ENCODE measurements at regions not wholly inside any gene's neighbourhood (a gene's known extent, or its start where the extent isn't known, plus 50 kb on each side); places are given as distances from the start of the nearest gene placed in this dataset.
"Not testable (repeated sequence)": the region's sequence is repeated elsewhere in the genome, so short reads cannot be mapped to it uniquely, and the experiment has no call there.

- Mint-ChIP-seq H3K27ac (no peak overlapping the region), H3K4me1 (peaks cover 15 to 22% (median 19%) of the 10 kb centered on the region in 3 donors), H3K27me3 (peaks cover 0 to 10% of the 10 kb centered on the region in 2 donors), H3K9me3 (no peaks in the 10 kb centered on the region), H3K4me3 (no peak overlapping the region), H3K36me3 (no peaks in the 10 kb centered on the region)
- DNase-seq (no peak), ATAC-seq (replicated peaks in 1 of 4) (no peak)
- no CpG with 5 or more reads among the region's 4 CpGs for whole genome bisulfite sequencing (ENCODE audit: insufficient coverage)
- Histone ChIP-seq H3K9me3 (no peaks in the 10 kb centered on the region), H3K4me3 (ENCODE audit: control insufficient read depth in 1 of 2, extremely low read depth in 1 of 2, low read length in 1 of 2) (no peak overlapping the region), H3K27me3 (replicated peaks in 1 of 2; ENCODE audit: control insufficient read depth in 2 of 2, extremely low read depth in 1 of 2, insufficient read depth in 2 of 2, low read length in 1 of 2) (peaks cover 0 to 2% of the 10 kb centered on the region in 2 experiments), H3K27ac (ENCODE audit: low read length) (no peak overlapping the region), H3K36me3 (ENCODE audit: control insufficient read depth in 2 of 2, extremely low read depth in 1 of 2, insufficient read depth in 1 of 2, low read length in 1 of 2) (no peaks in the 10 kb centered on the region), H3K4me1 (ENCODE audit: control insufficient read depth in 1 of 2, extremely low read depth in 1 of 2, insufficient read depth in 2 of 2, low read length in 2 of 2) (peaks cover 8 to 13% of the 10 kb centered on the region in 2 experiments)
- ChIA-PET POLR2A (no interaction called here), CTCF (no interaction called here)
These were observed 176.6 kb downstream of the IL20RB start for GRCh38 chr3:137134431-137134830.

GRCh38 chr3:137148406-137148805, 190.6 kb downstream of the IL20RB start:
- no peaks in the 10 kb centered on the region for H3K36me3 Mint-ChIP-seq
- POLR2A ChIA-PET: interaction anchor here in 1 of 2 donors (0.7 kb wide), 1 partner anchor 101 kb away, joined by 3 read pairs; no protein-coding TSS in a partner anchor
- no peaks in the 10 kb centered on the region for H3K9me3 Mint-ChIP-seq
- H3K4me3 Mint-ChIP-seq: no peak overlapping the region
- no peak overlapping the region for H3K27ac Mint-ChIP-seq
- no peaks in the 10 kb centered on the region for H3K4me1 ChIP-seq (ENCODE audit: control insufficient read depth in 1 of 2, extremely low read depth in 1 of 2, insufficient read depth in 2 of 2, low read length in 2 of 2)
- H3K36me3 ChIP-seq (ENCODE audit: control insufficient read depth in 2 of 2, extremely low read depth in 1 of 2, insufficient read depth in 1 of 2, low read length in 1 of 2): no peaks in the 10 kb centered on the region
- no peak overlapping the region for H3K4me3 ChIP-seq (ENCODE audit: control insufficient read depth in 1 of 2, extremely low read depth in 1 of 2, low read length in 1 of 2)
- no peak overlapping the region for H3K27ac ChIP-seq (ENCODE audit: low read length)
- no peak for DNase-seq
- no peak for ATAC-seq (replicated peaks in 1 of 4)
- 64% methylated on average over 2 of the region's 3 CpGs for WGBS (ENCODE audit: insufficient coverage)
- no peaks in the 10 kb centered on the region for H3K4me1 Mint-ChIP-seq
- H3K9me3 ChIP-seq: no peaks in the 10 kb centered on the region
- H3K27me3 ChIP-seq (replicated peaks in 1 of 2; ENCODE audit: control insufficient read depth in 2 of 2, extremely low read depth in 1 of 2, insufficient read depth in 2 of 2, low read length in 1 of 2): no peaks in the 10 kb centered on the region
- CTCF ChIA-PET: no interaction called here
- H3K27me3 Mint-ChIP-seq: peaks cover 5 to 14% of the 10 kb centered on the region in 2 donors

- Histone ChIP-seq H3K27me3 (replicated peaks in 1 of 2; ENCODE audit: control insufficient read depth in 2 of 2, extremely low read depth in 1 of 2, insufficient read depth in 2 of 2, low read length in 1 of 2) (no peaks in the 10 kb centered on the region), H3K36me3 (ENCODE audit: control insufficient read depth in 2 of 2, extremely low read depth in 1 of 2, insufficient read depth in 1 of 2, low read length in 1 of 2) (no peaks in the 10 kb centered on the region), H3K4me3 (ENCODE audit: control insufficient read depth in 1 of 2, extremely low read depth in 1 of 2, low read length in 1 of 2) (no peak overlapping the region), H3K9me3 (no peaks in the 10 kb centered on the region), H3K27ac (ENCODE audit: low read length) (no peak overlapping the region), H3K4me1 (ENCODE audit: control insufficient read depth in 1 of 2, extremely low read depth in 1 of 2, insufficient read depth in 2 of 2, low read length in 2 of 2) (no peaks in the 10 kb centered on the region)
- ChIA-PET POLR2A (interaction anchor here in 1 of 2 donors (0.7 kb wide), 1 partner anchor 102 kb away, joined by 3 read pairs; no protein-coding TSS in a partner anchor), CTCF (no interaction called here)
- ATAC-seq (replicated peaks in 1 of 4) (no peak), DNase-seq (no peak)
- Mint-ChIP-seq H3K4me1 (no peaks in the 10 kb centered on the region), H3K36me3 (no peaks in the 10 kb centered on the region), H3K9me3 (no peaks in the 10 kb centered on the region), H3K27me3 (peaks cover 5 to 14% of the 10 kb centered on the region in 2 donors), H3K4me3 (no peak overlapping the region), H3K27ac (no peak overlapping the region)
- 34% methylated on average over 2 of the region's 2 CpGs for WGBS (ENCODE audit: insufficient coverage)
These were observed 191.1 kb downstream of the IL20RB start for GRCh38 chr3:137148917-137149316.

GRCh38 chr3:137150825-137151224, 193.0 kb downstream of the IL20RB start:
- Mint-ChIP-seq H3K36me3 (no peaks in the 10 kb centered on the region), H3K9me3 (no peaks in the 10 kb centered on the region), H3K27ac (no peak overlapping the region), H3K4me1 (no peaks in the 10 kb centered on the region), H3K27me3 (peaks cover 5 to 10% of the 10 kb centered on the region in 2 donors), H3K4me3 (no peak overlapping the region)
- DNase-seq: no peak
- POLR2A ChIA-PET: no interaction called here
- H3K36me3 ChIP-seq (ENCODE audit: control insufficient read depth in 2 of 2, extremely low read depth in 1 of 2, insufficient read depth in 1 of 2, low read length in 1 of 2): no peaks in the 10 kb centered on the region
- no peak overlapping the region for H3K27ac ChIP-seq (ENCODE audit: low read length)
- CTCF ChIA-PET: no interaction called here
- WGBS (ENCODE audit: insufficient coverage): 100% methylated on average over 1 of the region's 5 CpGs
- no peaks in the 10 kb centered on the region for H3K27me3 ChIP-seq (replicated peaks in 1 of 2; ENCODE audit: control insufficient read depth in 2 of 2, extremely low read depth in 1 of 2, insufficient read depth in 2 of 2, low read length in 1 of 2)
- ATAC-seq (replicated peaks in 1 of 4): no peak
- H3K4me1 ChIP-seq (ENCODE audit: control insufficient read depth in 1 of 2, extremely low read depth in 1 of 2, insufficient read depth in 2 of 2, low read length in 2 of 2): no peaks in the 10 kb centered on the region
- no peak overlapping the region for H3K4me3 ChIP-seq (ENCODE audit: control insufficient read depth in 1 of 2, extremely low read depth in 1 of 2, low read length in 1 of 2)
- no peaks in the 10 kb centered on the region for H3K9me3 ChIP-seq

DNA sequence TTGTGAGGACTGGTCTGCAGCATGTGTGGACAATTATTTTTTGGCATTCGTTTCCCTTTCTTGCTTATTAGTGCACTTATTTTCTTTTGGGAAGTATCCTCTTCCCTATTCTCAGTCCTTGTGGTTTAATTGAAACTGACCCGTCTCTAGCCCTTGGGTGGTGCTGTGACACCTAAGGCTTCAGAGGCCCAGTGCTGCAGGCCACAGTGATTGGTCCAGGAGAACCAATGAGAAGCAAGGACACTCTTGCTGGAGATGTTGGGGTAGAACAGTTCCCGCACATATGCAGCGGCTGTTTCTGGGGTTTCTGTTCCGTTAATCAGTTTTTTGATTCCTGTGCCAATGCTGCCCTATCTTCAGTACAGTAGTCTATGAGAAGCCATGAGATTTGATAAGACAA, 195.3 kb downstream of the IL20RB start:
- H3K27ac ChIP-seq (ENCODE audit: low read length); H3K4me1 Mint-ChIP-seq; H3K36me3 Mint-ChIP-seq; H3K4me3 ChIP-seq (ENCODE audit: control insufficient read depth in 1 of 2, extremely low read depth in 1 of 2, low read length in 1 of 2); H3K36me3 ChIP-seq (ENCODE audit: control insufficient read depth in 2 of 2, extremely low read depth in 1 of 2, insufficient read depth in 1 of 2, low read length in 1 of 2); ATAC-seq (replicated peaks in 1 of 4); H3K27me3 Mint-ChIP-seq; CTCF ChIA-PET; POLR2A ChIA-PET; H3K9me3 Mint-ChIP-seq; DNase-seq; H3K4me1 ChIP-seq (ENCODE audit: control insufficient read depth in 1 of 2, extremely low read depth in 1 of 2, insufficient read depth in 2 of 2, low read length in 2 of 2); H3K9me3 ChIP-seq; H3K27ac Mint-ChIP-seq; H3K4me3 Mint-ChIP-seq; H3K27me3 ChIP-seq (replicated peaks in 1 of 2; ENCODE audit: control insufficient read depth in 2 of 2, extremely low read depth in 1 of 2, insufficient read depth in 2 of 2, low read length in 1 of 2): not testable (repeated sequence)
- no CpG with 5 or more reads among the region's 5 CpGs for WGBS (ENCODE audit: insufficient coverage)

GRCh38 chr3:137163241-137163871, 205.6 kb downstream of the IL20RB start:
- Mint-ChIP-seq H3K4me1 (no peaks in the 10 kb centered on the region), H3K4me3 (no peak overlapping the region), H3K9me3 (no peaks in the 10 kb centered on the region), H3K27ac (no peak overlapping the region), H3K27me3 (peaks cover 5 to 14% of the 10 kb centered on the region in 2 donors), H3K36me3 (no peaks in the 10 kb centered on the region)
- POLR2A ChIA-PET: interaction anchor here in 1 of 2 donors (0.5 kb wide), 1 partner anchor 9 kb away, joined by 3 read pairs; no protein-coding TSS in a partner anchor
- ATAC-seq (replicated peaks in 1 of 4) (no peak), DNase-seq (no peak)
- no peaks in the 10 kb centered on the region for H3K4me1 ChIP-seq (ENCODE audit: control insufficient read depth in 1 of 2, extremely low read depth in 1 of 2, insufficient read depth in 2 of 2, low read length in 2 of 2)
- no peak overlapping the region for H3K4me3 ChIP-seq (ENCODE audit: control insufficient read depth in 1 of 2, extremely low read depth in 1 of 2, low read length in 1 of 2)
- H3K27me3 ChIP-seq (replicated peaks in 1 of 2; ENCODE audit: control insufficient read depth in 2 of 2, extremely low read depth in 1 of 2, insufficient read depth in 2 of 2, low read length in 1 of 2): no peaks in the 10 kb centered on the region
- no peaks in the 10 kb centered on the region for H3K36me3 ChIP-seq (ENCODE audit: control insufficient read depth in 2 of 2, extremely low read depth in 1 of 2, insufficient read depth in 1 of 2, low read length in 1 of 2)
- H3K9me3 ChIP-seq: no peaks in the 10 kb centered on the region
- CTCF ChIA-PET: interaction anchor here in 1 of 2 donors (1.0 kb wide), 1 partner anchor 54 kb away, joined by 3 read pairs; no protein-coding TSS in a partner anchor
- WGBS (ENCODE audit: insufficient coverage): 73% methylated on average over 3 of the region's 6 CpGs
- H3K27ac ChIP-seq (ENCODE audit: low read length): no peak overlapping the region

DNA sequence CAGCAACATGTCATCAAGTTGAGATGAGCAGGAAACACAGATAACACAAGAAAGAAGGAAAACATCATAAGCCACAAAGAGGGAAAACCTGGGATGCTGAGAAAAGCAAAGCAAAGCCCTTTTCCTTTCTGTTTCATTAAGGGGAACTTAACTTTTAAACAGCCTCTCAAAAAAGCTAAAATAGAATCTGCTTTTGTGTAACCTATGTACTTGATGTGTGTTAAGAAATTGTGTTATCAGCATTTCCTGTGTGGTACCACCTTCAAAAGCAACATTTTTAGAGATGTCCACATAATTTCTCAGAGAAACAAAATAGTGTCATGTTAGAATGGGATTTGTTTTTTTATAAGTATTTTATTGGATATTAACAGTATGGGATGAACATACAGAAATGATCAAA, 206.2 kb downstream of the IL20RB start:
- Mint-ChIP-seq H3K9me3 (no peaks in the 10 kb centered on the region), H3K4me3 (no peak overlapping the region), H3K4me1 (no peaks in the 10 kb centered on the region), H3K27ac (no peak overlapping the region), H3K36me3 (no peaks in the 10 kb centered on the region), H3K27me3 (peaks cover 5 to 14% of the 10 kb centered on the region in 2 donors)
- no peaks in the 10 kb centered on the region for H3K9me3 ChIP-seq
- H3K4me1 ChIP-seq (ENCODE audit: control insufficient read depth in 1 of 2, extremely low read depth in 1 of 2, insufficient read depth in 2 of 2, low read length in 2 of 2): no peaks in the 10 kb centered on the region
- no peak overlapping the region for H3K27ac ChIP-seq (ENCODE audit: low read length)
- POLR2A ChIA-PET: no interaction called here
- H3K4me3 ChIP-seq (ENCODE audit: control insufficient read depth in 1 of 2, extremely low read depth in 1 of 2, low read length in 1 of 2): no peak overlapping the region
- no peaks in the 10 kb centered on the region for H3K27me3 ChIP-seq (replicated peaks in 1 of 2; ENCODE audit: control insufficient read depth in 2 of 2, extremely low read depth in 1 of 2, insufficient read depth in 2 of 2, low read length in 1 of 2)
- ATAC-seq (replicated peaks in 1 of 4) (no peak), DNase-seq (no peak)
- CTCF ChIA-PET: interaction anchor here in 1 of 2 donors (1.0 kb wide), 1 partner anchor 55 kb away, joined by 3 read pairs; no protein-coding TSS in a partner anchor
- H3K36me3 ChIP-seq (ENCODE audit: control insufficient read depth in 2 of 2, extremely low read depth in 1 of 2, insufficient read depth in 1 of 2, low read length in 1 of 2): no peaks in the 10 kb centered on the region
